PFSK-1 (cell line): ENCODE measurements at regions not wholly inside any gene's neighbourhood (a gene's known extent, or its start where the extent isn't known, plus 50 kb on each side); places are given as distances from the start of the nearest gene placed in this dataset.

ENCODE experiments used
- FOXP2 ChIP-seq: optimal IDR thresholded peaks from 2 replicates; pipeline ENCODE3; 2011; ENCODE audit warnings: borderline replicate concordance, control low read depth, inconsistent platforms; ENCODE audit not compliant: insufficient read depth; ENCODE audit errors: extremely low read length, extremely low read depth
- POLR2AphosphoS5 ChIP-seq: IDR thresholded peaks from 2 replicates; pipeline ENCODE4 v1.6.1; 2012; ENCODE audit warnings: low read depth, mild to moderate bottlenecking, control low read depth, low read length, moderate library complexity
- SIN3A ChIP-seq: IDR thresholded peaks from 2 replicates; pipeline ENCODE4 v1.6.1; 2012; ENCODE audit warnings: mild to moderate bottlenecking, low read length, moderate library complexity, borderline replicate concordance; ENCODE audit not compliant: insufficient read depth
- TAF1 ChIP-seq: IDR thresholded peaks from 2 replicates; pipeline ENCODE4 v1.6.1; 2012; ENCODE audit warnings: low read length, control low read depth, borderline replicate concordance; ENCODE audit not compliant: insufficient read depth
- TF ChIP-seq, protein P1 (sequence below), 2 experiments: IDR thresholded peaks; 2 replicates each; pipeline versions ENCODE4 v1.6.1 to v1.8.0; 2011 to 2012; ENCODE audit warnings: low read depth in 2 of 2, low read length in 2 of 2, control low read depth in 1 of 2, inconsistent platforms in 1 of 2, mild to moderate bottlenecking in 1 of 2, moderate library complexity in 1 of 2; ENCODE audit not compliant: insufficient read depth in 1 of 2

DNA sequence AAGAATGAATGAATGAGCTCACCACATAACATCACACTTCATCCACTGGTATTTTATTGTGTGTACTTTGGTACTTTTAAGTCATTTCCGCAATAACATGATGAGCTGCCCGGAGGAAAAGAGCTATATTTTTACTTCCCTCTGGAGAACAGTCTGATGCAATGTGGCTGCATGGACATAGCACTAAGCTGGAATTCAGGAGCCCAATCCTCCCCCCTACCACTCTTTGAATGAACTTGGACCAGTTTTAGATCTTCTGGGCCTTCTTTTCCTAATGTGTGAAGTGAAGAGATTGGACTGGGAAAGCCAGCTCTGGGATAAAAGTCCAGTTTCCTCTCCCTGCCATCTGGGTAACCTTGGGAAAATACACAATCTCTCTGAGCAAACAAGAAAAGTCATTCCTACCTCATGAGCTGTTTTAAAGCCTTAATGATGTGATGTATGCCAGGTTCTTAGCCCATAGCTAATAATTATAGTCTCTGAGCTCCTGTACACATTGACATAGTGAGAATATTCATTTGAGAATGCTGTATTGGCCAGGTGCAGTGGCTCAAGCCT is 79.3 kb downstream of the ABCC12 start:
- no peak for TF ChIP-seq POLR2AphosphoS5
- no peak for TF ChIP-seq TAF1
- no peak for TF ChIP-seq SIN3A
- TF ChIP-seq, protein P1, sequence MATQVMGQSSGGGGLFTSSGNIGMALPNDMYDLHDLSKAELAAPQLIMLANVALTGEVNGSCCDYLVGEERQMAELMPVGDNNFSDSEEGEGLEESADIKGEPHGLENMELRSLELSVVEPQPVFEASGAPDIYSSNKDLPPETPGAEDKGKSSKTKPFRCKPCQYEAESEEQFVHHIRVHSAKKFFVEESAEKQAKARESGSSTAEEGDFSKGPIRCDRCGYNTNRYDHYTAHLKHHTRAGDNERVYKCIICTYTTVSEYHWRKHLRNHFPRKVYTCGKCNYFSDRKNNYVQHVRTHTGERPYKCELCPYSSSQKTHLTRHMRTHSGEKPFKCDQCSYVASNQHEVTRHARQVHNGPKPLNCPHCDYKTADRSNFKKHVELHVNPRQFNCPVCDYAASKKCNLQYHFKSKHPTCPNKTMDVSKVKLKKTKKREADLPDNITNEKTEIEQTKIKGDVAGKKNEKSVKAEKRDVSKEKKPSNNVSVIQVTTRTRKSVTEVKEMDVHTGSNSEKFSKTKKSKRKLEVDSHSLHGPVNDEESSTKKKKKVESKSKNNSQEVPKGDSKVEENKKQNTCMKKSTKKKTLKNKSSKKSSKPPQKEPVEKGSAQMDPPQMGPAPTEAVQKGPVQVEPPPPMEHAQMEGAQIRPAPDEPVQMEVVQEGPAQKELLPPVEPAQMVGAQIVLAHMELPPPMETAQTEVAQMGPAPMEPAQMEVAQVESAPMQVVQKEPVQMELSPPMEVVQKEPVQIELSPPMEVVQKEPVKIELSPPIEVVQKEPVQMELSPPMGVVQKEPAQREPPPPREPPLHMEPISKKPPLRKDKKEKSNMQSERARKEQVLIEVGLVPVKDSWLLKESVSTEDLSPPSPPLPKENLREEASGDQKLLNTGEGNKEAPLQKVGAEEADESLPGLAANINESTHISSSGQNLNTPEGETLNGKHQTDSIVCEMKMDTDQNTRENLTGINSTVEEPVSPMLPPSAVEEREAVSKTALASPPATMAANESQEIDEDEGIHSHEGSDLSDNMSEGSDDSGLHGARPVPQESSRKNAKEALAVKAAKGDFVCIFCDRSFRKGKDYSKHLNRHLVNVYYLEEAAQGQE (IDR thresholded peaks at IDR 0.05; ENCODE audit: insufficient read depth in 1 of 2, low read depth in 2 of 2, low read length in 2 of 2), result no peak
- TF ChIP-seq FOXP2, result no peak
